Suprapubic skin (tissue), 4 donors: ENCODE measurements at regions not wholly inside any gene's neighbourhood (a gene's known extent, or its start where the extent isn't known, plus 50 kb on each side); places are given as distances from the start of the nearest gene placed in this dataset.

Experiments used
- DNase-seq, 2 donors: peaks; one replicate each; pipeline ENCODE4 v3.0.0-alpha.2; 2019; ENCODE audit warnings: low spot score in 2 of 2
- H3K27ac ChIP-seq: fragments of 200-600 bp; sonication (generic); one replicate; pipeline ENCODE4 v1.5.1; 2019
- H3K27me3 ChIP-seq: fragments of 200-600 bp; sonication (generic); one replicate; pipeline ENCODE4 v1.5.1; 2019
- H3K36me3 ChIP-seq: fragments of 200-600 bp; sonication (generic); one replicate; pipeline ENCODE4 v1.5.1; 2019
- H3K4me1 ChIP-seq: fragments of 200-600 bp; sonication (generic); one replicate; pipeline ENCODE4 v1.5.1; 2019
- H3K4me3 ChIP-seq: fragments of 200-600 bp; sonication (generic); one replicate; pipeline ENCODE4 v1.5.1; 2019; ENCODE audit warnings: mild to moderate bottlenecking
- H3K9me3 ChIP-seq: fragments of 200-600 bp; sonication (generic); one replicate; pipeline ENCODE4 v1.5.1; 2019
- EP300 ChIP-seq: sonication (generic); formaldehyde crosslinking; IDR thresholded peaks from one replicate; pipeline ENCODE4 v1.6.1; 2017; ENCODE audit warnings: antibody characterized with exemption
- POLR2A ChIP-seq, 2 donors: fragments of 450-650 bp; IDR thresholded peaks; one replicate each; pipeline ENCODE4 v1.6.1; 2017; ENCODE audit warnings: antibody characterized with exemption in 2 of 2, mild to moderate bottlenecking in 2 of 2, moderate library complexity in 2 of 2
- POLR2AphosphoS5 ChIP-seq, 3 donors: sonication (generic); formaldehyde crosslinking; IDR thresholded peaks; one replicate each; pipeline ENCODE4 v1.6.1; 2017; ENCODE audit warnings: antibody characterized with exemption in 3 of 3
- WGBS: methylation state at CpG from one replicate; pipeline ENCODE4 v1.1.5; 2018; 5-methylcytosine and 5-hydroxymethylcytosine counted together
- TF ChIP-seq, protein P1 (sequence below), 2 donors: fragments of 200-600 bp in 1 of 2; fragments of 450-650 bp in 1 of 2; sonication (generic) in 1 of 2; IDR thresholded peaks; one replicate each; pipeline ENCODE4 v1.5.1; 2016 to 2019; ENCODE audit warnings: antibody characterized with exemption in 2 of 2, mild to moderate bottlenecking in 1 of 2, moderate library complexity in 1 of 2

DNA sequence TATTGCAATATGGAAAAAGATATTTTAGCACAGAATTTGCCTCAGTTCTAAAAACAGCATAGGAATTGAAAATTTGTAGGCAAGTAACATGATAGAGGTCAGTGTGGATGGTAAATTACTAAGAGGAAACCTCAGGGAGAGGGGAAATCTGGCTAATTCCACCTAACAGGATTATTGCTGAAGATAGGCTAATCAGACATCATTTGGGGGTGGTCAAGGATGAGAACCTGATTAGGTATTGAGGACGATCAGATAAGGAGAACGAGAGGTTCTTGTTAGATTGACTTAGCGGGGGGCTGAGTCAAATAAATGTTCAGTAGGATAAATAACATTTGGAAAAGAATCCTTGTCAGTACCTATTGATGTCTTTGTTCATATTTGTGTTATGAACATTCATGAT lies 543.2 kb upstream of the LRRTM4 start:
- WGBS, result 47% methylated on average over 3 of the region's 3 CpGs
- Histone ChIP-seq H3K4me3 (no peak overlapping the region), H3K27ac (no peak overlapping the region), H3K4me1 (no peaks in the 10 kb centered on the region), H3K9me3 (no peaks in the 10 kb centered on the region), H3K36me3 (no peaks in the 10 kb centered on the region), H3K27me3 (no peaks in the 10 kb centered on the region)
- no peak for TF ChIP-seq POLR2AphosphoS5 (IDR thresholded peaks at IDR 0.05)
- TF ChIP-seq EP300, result no peak
- no peak for TF ChIP-seq POLR2A (IDR thresholded peaks at IDR 0.05)
- TF ChIP-seq, protein P1, sequence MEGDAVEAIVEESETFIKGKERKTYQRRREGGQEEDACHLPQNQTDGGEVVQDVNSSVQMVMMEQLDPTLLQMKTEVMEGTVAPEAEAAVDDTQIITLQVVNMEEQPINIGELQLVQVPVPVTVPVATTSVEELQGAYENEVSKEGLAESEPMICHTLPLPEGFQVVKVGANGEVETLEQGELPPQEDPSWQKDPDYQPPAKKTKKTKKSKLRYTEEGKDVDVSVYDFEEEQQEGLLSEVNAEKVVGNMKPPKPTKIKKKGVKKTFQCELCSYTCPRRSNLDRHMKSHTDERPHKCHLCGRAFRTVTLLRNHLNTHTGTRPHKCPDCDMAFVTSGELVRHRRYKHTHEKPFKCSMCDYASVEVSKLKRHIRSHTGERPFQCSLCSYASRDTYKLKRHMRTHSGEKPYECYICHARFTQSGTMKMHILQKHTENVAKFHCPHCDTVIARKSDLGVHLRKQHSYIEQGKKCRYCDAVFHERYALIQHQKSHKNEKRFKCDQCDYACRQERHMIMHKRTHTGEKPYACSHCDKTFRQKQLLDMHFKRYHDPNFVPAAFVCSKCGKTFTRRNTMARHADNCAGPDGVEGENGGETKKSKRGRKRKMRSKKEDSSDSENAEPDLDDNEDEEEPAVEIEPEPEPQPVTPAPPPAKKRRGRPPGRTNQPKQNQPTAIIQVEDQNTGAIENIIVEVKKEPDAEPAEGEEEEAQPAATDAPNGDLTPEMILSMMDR (IDR thresholded peaks at IDR 0.05), result no peak
- no peak for DNase-seq

DNA sequence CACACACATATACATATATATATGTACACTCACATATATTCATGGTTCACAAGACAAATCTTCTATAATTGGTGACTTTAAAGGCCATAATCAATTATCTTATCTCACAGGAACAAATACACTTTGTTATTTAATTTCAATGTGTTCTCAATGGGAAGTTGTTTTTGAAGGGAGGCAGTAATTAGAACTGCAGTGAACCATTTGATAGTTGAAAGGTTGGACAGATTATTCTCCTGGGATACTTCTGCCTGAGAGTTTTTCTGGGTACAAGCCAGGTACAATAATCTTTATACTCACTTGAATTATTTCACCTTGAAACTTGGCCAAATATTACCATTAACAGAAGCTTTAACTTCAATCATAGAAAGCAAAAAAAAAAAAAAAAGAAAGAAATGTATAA lies 546.6 kb upstream of the LRRTM4 start:
- TF ChIP-seq EP300 (no peak), POLR2AphosphoS5 (IDR thresholded peaks at IDR 0.05) (no peak), POLR2A (IDR thresholded peaks at IDR 0.05) (no peak)
- TF ChIP-seq, protein P1 (IDR thresholded peaks at IDR 0.05), result no peak

DNA sequence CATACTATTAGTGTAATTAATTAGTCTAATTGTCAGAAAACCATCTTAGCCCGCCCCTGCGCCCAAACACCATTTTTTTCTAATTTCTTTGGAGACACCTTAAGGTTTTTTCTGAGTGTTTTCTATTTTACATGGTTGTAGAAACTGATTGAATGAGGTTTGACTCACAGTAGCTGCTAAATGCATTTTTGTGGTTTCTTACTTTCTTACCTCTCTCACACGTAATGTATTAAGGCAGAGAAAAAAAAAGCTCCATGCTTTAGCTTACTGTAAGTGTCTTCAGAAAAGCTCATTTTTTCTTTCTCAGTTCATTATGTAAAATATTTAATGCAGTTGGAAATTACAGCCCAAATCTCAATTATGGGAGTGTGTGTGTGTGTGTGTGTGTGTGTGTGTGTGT lies 548.5 kb upstream of the LRRTM4 start:
- Histone ChIP-seq H3K27ac (no peak overlapping the region), H3K9me3 (no peaks in the 10 kb centered on the region), H3K4me1 (no peaks in the 10 kb centered on the region), H3K4me3 (no peak overlapping the region), H3K36me3 (no peaks in the 10 kb centered on the region), H3K27me3 (no peaks in the 10 kb centered on the region)
- TF ChIP-seq, protein P1 (IDR thresholded peaks at IDR 0.05), result no peak
- TF ChIP-seq POLR2A (IDR thresholded peaks at IDR 0.05) (no peak), POLR2AphosphoS5 (IDR thresholded peaks at IDR 0.05) (no peak), EP300 (no peak)
- no peak for DNase-seq
- 80% methylated on average over 3 of the region's 3 CpGs for WGBS

More for the DNA sequence above, 546.6 kb upstream of the LRRTM4 start:
- Histone ChIP-seq H3K27ac (no peak overlapping the region), H3K27me3 (no peaks in the 10 kb centered on the region), H3K4me1 (no peaks in the 10 kb centered on the region), H3K36me3 (no peaks in the 10 kb centered on the region), H3K9me3 (no peaks in the 10 kb centered on the region), H3K4me3 (no peak overlapping the region)
- DNase-seq, result no peak

DNA sequence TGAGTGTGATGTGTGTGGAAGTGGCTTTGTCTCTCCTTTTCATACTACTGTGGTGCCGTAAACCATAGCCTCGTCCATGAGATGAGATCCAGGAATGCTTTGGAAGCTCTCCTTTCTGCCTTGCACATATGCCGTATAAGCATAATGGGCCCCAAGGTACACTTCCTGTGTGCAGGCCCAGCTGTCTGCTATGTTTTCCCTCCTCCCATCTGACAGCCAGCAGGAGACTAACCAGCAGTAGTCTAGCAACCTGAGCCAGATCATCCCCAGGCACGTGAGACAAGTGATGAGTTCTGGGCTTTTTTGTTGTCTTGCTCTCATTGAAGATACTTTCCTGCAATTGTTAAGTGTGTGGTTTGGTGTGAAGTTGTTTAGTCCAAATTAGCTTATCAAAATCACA lies 555.5 kb upstream of the LRRTM4 start:
- Histone ChIP-seq H3K27me3 (no peaks in the 10 kb centered on the region), H3K36me3 (no peaks in the 10 kb centered on the region)
- DNase-seq, result no peak

DNA sequence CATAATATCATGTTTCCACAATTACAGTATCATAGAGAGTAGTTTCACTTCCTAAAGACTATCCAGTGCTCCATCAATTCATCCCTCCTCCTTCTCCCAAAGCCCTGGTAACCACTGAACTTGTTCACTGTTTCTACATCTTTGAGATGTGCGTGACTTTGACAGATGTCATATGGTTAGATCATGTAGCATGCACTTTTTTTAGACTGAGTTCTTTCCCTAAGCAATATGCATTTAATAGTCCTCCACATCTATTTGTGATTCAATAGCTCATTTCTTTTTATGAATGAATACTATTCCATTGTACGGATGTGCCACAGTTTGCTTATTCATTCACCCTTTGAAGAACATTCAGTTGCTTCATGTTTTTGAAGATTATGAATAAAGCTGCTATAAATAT lies 560.4 kb upstream of the LRRTM4 start:
- Histone ChIP-seq H3K4me1 (no peaks in the 10 kb centered on the region), H3K4me3 (no peak overlapping the region), H3K27ac (no peak overlapping the region), H3K36me3 (no peaks in the 10 kb centered on the region), H3K27me3 (no peaks in the 10 kb centered on the region), H3K9me3 (no peaks in the 10 kb centered on the region)
- no peak for TF ChIP-seq POLR2A (IDR thresholded peaks at IDR 0.05)
- TF ChIP-seq, protein P1 (IDR thresholded peaks at IDR 0.05), result no peak
- TF ChIP-seq EP300, result no peak
- no peak for TF ChIP-seq POLR2AphosphoS5 (IDR thresholded peaks at IDR 0.05)
- 46% methylated on average over 2 of the region's 2 CpGs for WGBS
- DNase-seq, result no peak

More for the DNA sequence above, 555.5 kb upstream of the LRRTM4 start:
- H3K27ac ChIP-seq, result no peak overlapping the region
- H3K4me3 ChIP-seq, result no peak overlapping the region
- TF ChIP-seq POLR2A (IDR thresholded peaks at IDR 0.05) (no peak), POLR2AphosphoS5 (IDR thresholded peaks at IDR 0.05) (no peak), EP300 (no peak)
- TF ChIP-seq, protein P1 (IDR thresholded peaks at IDR 0.05), result no peak
- no peaks in the 10 kb centered on the region for H3K9me3 ChIP-seq
- 51% methylated on average over 4 of the region's 4 CpGs for WGBS
- no peaks in the 10 kb centered on the region for H3K4me1 ChIP-seq
